HG02763 (cell line): ENCODE measurements at regions not wholly inside any gene's neighbourhood (a gene's known extent, or its start where the extent isn't known, plus 50 kb on each side); places are given as distances from the start of the nearest gene placed in this dataset.
"Not testable (repeated sequence)": the region's sequence is repeated elsewhere in the genome, so short reads cannot be mapped to it uniquely, and the experiment has no call there.

Experiments used
- ATAC-seq: cut with Tn5 transposase; IDR thresholded peaks from one replicate; pipeline ENCODE4 v1.9.1; 2021; ENCODE audit warnings: mild to moderate bottlenecking, moderate library complexity; ENCODE audit not compliant: unreplicated experiment

- no peak for ATAC-seq
These were observed 222.8 kb downstream of the FAM43A start for GRCh38 chr3:194908496-194908895.

- ATAC-seq = no peak
These were observed 223.3 kb downstream of the FAM43A start for GRCh38 chr3:194908972-194909371.

DNA sequence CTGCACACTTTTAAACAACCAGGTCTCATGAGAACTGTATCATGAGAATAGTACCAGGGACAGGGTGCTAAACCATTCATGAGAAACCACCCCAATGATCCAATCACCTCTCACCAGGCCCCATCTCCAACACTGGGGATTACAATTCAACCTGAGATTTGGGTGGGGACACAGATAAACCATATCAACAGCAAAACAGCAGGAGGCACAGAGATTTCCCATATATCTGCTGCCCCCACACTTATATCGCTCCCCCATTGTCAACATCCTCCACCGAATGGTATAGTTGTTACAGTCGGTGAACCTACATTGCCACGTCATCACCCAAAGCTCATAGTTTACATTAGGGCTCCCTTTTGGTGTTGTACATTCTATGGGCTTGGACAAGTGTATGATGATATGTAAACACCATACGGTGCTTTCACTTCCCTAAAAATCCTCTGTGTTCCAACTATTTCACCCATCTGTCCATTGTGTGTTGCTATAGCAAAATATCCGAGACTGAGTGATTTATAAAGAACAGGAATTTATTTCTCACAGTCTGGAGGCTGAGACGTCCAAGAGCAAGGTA, 224.8 kb downstream of the FAM43A start:
- ATAC-seq = no peak

- ATAC-seq = no peak
These were observed 227.6 kb downstream of the FAM43A start for GRCh38 chr3:194913316-194913715.

- not testable (repeated sequence) for ATAC-seq
These were observed 239.2 kb downstream of the FAM43A start for GRCh38 chr3:194924889-194925288.

DNA sequence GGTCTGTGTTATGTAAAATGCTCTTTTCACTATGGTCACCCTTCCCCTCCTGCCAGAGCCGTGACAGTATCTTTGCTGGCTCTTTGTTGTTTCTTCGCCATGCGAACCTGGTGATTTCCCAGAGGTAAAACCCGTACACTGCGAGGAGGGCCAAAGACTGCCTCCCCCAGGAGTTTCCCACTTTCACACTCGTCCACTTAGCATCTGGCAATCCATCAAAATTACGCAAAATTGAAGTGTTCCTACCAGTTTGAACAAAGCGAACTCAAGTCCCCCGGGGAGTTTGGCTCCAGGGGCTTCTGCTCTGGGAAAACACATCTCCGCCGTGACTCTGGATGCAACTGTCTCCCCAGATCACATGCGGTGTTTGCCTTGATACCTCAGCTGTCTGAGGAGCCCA, 239.9 kb downstream of the FAM43A start:
- ATAC-seq = no peak

GRCh38 chr3:194928227-194928626, 242.5 kb downstream of the FAM43A start:
- ATAC-seq = no peak

DNA sequence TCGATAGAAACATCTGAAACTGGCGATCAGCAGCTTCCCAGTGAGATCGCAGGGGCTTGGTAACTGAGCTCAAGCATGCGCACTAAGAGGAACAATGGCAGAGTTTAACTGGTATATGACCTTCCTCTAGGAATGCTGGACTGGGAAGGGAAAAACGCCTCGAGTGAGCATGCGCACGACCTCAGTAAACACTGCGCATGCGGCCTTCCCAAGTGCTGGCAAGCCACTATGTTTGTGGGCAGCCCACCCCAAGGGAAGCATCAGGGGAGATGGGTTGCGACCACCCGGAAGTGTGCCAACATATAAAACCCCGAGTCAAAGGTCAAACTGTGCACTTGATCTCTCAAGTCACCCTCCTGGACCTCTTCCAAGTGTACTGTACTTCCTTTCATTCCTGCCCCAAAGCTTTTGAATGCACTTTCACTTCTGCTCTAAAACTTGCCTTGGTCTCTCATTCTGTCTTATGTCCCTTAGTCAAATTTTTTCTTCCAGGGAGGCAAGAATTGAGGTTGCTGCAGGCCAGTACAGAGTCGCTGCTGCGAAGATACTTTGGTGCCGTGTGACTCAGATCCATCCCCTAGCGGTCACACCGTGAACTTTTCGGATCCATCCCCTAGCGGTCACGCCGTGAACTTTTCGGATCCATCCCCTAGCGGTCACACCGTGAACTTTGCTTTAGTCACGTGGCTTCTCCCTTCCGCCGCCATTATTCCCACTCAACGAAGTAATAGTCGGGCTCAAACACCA, 243.3 kb downstream of the FAM43A start:
- ATAC-seq = no peak

DNA sequence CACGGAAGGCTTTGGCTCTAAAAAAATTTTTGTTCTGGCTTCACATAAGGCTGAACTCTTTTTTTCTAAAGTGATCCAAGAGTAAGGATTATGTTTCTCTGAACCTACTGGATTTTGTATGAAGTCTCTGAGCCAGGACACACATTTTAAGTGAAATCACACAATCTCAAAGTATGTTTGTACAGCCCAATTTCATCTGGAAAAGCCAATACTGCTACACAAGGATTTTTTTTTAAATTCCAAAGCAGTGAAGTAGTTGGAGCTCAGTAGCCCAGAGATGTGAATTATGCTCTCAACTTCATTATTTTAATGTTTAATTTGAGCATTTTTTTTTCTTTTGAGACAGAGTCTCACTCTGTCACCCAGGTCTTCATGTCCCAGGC, 243.9 kb downstream of the FAM43A start:
- no peak for ATAC-seq

- ATAC-seq = no peak
These were observed 244.9 kb downstream of the FAM43A start for GRCh38 chr3:194930377-194931204.

GRCh38 chr3:194931347-194931746, 245.7 kb downstream of the FAM43A start:
- no peak for ATAC-seq

DNA sequence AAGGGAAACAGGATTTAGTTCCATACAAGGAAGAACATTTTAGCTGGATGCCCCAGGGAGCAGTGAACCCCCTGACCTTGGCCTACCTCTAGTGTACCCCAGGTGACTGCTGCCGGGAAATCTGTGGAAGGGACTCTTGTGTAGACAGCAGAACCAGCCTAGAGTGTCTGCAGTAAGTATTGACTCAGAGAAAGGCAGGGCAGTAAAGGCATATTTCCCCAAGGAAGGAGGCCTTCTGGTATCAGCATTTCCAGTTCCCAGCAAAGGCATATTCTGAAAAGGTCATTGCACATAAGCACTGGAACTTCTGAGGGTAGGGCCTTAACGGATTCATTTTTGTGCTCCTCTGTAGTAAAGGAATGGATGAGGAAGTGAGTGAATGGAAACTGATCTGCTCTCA, 246.2 kb downstream of the FAM43A start:
- ATAC-seq = no peak

- no peak for ATAC-seq
These were observed 247.8 kb downstream of the FAM43A start for GRCh38 chr3:194933465-194933864.

DNA sequence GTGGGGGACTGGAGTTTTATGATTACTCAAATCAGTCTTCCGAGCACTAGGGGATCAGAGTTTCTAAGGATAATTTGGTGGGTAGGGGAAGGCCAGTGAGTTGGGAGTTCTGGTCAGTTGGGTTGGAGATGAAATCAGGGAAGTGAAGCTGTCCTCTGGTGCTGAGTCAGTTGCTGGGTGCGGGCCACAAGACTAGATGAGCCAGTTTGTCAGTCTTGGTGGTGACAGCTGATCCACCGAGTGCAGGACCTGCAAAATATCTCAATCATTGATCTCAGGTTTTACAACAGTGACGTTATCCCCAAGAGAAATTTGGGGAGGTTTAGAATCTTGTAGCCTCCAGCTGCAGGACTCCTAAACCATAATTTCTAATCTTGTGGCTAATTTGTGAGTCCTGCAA, 249.4 kb downstream of the FAM43A start:
- ATAC-seq = no peak

DNA sequence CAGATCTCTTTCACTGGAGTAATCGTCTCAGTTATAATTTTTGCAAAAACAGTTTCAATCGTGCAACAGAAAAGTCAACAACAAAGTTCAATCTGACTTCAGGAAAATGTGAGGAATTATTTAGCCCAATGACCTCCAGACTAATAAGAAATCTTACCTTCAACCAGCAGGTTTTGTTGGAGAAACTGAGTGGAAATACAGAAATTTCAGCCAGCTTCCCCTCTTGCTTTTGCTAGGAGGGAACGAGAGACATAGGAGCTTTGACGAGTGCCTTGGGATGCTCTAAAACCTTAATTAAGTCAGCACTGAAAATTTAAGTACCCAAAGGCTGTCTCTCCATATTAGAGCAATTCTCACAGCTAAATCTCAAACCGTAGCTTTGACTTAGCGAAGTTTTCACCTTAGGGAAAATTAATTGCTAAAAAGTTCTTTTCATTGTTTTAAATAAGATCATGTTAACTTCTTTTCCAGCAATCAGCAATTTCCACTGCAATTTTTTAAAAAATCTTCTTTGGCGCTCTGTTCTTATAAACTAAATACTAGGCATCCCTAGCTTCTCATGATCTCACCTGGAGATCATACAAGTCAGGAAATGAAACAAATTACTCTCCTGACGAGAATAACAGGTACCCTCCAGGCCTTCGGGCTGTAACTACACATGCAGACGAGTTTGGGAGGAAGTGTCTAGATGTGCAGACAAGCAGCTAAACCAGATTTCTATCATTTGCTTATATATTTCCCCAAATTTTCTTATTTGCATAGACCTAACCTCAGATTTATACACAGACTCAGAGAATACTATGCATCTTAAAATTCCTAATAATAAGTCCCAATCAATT, 250.2 kb downstream of the FAM43A start:
- ATAC-seq = no peak

DNA sequence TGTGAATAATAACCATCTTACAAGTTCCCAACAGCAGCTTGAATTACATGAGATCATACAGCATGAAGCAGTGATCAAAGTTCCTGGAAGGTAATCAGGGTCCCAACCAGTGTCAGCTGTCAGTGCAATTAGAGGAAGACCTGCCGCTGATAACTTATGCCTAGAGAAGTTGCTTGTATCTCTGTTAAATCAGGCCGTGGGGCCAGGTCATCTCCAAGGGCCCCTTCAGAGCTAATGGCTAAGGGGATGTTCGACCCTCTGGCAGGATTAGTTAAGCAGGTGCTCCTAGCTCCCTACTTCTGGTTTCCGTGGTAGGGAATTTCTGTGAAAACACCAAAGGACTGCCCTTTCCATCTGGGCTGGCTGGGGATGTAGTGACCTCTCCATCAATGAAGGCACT, 251.0 kb downstream of the FAM43A start:
- no peak for ATAC-seq

DNA sequence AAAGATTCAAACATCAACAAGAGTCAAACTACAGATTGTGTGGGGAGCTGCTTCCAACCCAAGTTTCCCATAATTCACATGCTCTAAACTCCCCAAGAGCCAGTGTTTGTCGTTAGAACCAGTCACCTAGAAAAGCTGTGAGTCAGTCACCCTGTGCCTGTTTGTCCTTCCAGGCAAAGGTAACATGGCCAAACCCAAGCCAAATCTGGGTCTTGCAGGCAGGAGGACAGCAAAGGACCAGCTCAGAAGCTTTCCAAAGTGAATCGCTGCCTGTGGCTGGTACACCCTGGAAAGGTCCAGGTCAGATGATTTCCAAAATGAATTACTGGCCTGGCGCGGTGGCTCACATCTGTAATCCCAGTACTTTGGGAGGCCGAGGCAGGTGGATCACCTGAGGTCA, 251.5 kb downstream of the FAM43A start:
- ATAC-seq = no peak

DNA sequence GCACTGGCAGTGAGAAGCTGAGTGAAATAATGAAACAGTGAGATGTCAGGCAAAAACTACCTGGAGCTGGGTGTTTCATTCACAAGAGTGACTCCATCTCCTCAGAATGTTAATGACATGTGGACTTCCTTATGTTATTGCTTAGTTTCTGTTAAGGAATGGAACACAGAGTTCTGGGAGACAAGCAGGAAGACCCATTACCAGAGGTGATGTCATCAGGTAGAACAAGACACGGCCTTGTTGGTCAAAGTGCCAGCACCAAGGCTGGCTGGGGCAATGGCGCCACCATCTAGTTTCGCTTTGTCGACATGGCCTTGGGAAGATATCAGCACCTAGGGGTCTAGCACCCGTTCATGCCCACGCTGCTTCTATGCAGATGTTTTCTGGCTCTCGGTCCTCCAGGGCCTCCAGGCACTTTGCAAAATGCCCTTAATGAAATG, 252.2 kb downstream of the FAM43A start:
- ATAC-seq = no peak

DNA sequence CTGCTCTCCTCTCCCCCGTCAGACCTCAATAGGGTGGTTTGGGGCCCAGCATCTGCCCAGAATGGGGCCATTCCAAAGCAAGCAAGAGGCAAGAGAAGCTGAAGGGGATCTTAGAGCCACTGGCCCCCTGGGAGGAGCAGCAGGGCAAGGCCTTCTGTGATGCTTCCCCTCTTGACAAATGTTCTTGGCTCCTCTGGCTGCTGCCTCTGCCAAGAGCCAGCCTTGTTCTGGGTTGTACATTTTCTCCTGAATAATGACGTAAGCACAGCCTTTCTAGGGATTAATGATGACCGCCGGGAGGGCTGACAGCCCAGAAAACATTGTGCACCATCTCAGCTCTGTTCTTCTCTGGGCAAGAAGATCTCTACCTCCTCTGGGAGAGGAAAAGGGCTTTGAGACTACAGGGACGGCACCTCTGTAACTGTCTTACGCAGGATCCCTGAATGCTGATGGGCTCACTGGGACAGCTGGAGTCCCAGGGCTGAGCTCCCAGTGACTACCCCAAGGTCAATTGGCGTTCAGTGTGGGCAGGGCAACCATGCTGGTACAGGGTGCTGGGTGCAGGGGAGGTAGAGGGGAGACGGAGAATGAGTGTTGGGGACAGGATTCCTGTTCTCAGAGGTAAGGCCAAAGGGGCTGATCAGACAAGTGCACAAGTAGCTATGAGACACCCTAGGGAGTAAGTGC, 253.3 kb downstream of the FAM43A start:
- ATAC-seq = no peak

GRCh38 chr3:194939532-194939909, 253.8 kb downstream of the FAM43A start:
- no peak for ATAC-seq
